ENCODE measurements at regions not wholly inside any gene's neighbourhood (a gene's known extent, or its start where the extent isn't known, plus 50 kb on each side); places are given as distances from the start of the nearest gene placed in this dataset.

DNA sequence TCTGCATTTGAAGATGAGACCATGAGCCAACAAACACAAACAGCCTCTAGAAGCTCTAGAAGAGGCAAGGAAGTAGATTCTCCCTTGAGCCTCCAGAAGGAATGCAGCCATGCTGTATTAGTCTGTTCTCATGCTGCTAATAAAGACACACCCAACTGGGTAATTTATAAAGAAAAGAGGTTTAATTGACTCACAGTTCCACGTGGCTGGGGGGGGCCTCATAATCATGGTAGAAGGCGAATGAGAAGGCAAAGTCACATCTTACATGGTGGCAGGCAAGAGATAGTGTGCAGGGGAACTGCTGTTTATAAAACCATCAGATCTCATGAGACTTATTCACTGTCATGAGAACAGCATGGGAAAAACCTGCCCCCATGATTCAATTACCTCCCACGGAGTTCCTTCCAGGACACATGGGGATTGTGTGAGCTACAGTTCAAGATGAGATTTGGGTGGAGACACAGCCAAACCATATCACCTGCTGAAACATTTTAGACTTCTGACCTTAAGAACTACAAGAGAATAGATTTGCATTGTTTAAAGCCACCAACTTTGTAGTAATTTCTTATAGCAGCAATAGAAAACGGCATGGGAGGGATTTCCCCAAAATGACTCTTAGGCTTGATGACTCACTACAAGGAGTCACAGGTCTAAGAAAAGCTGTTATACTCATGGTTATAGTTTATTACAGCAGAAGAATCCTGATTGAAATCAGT, 284.4 kb upstream of the SFRP2 start:
- TF ChIP-seq, protein P1, sequence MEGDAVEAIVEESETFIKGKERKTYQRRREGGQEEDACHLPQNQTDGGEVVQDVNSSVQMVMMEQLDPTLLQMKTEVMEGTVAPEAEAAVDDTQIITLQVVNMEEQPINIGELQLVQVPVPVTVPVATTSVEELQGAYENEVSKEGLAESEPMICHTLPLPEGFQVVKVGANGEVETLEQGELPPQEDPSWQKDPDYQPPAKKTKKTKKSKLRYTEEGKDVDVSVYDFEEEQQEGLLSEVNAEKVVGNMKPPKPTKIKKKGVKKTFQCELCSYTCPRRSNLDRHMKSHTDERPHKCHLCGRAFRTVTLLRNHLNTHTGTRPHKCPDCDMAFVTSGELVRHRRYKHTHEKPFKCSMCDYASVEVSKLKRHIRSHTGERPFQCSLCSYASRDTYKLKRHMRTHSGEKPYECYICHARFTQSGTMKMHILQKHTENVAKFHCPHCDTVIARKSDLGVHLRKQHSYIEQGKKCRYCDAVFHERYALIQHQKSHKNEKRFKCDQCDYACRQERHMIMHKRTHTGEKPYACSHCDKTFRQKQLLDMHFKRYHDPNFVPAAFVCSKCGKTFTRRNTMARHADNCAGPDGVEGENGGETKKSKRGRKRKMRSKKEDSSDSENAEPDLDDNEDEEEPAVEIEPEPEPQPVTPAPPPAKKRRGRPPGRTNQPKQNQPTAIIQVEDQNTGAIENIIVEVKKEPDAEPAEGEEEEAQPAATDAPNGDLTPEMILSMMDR (IDR thresholded peaks at IDR 0.05; ENCODE audit: low read depth, low read length): no peak
- no peak for DNase-seq
- H3K4me3 ChIP-seq (ENCODE audit: low read depth, low read length): no peak overlapping the region
- no peak overlapping the region for H3K27ac ChIP-seq
- H3K36me3 ChIP-seq: no peaks in the 10 kb centered on the region
- H3K9me3 ChIP-seq (ENCODE audit: severe bottlenecking): no peaks in the 10 kb centered on the region
- H3K27me3 ChIP-seq (ENCODE audit: insufficient read depth, low read depth, severe bottlenecking): no peaks in the 10 kb centered on the region

DNA sequence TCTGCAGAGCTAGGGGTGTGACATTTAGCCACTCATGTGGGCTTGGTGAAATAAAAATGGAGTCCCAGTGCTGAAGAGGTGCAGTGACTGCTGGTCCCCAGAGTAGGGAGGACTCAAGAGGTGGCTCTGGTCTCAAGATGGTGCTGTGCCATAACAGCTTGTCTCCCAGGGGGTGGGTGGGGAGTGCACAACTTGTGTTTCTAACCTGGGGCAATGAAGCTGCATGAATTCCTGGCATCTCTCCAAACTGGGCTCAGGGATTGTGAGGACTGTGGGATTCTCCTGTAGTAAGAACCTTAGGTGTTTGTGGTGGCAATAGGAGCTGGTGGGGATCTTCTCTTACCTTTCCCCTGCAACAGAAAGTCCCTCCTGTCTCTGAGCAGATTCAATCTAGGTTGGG, 278.9 kb upstream of the SFRP2 start:
- Histone ChIP-seq H3K9me3 (ENCODE audit: severe bottlenecking) (peaks cover 15% of the 10 kb centered on the region), H3K36me3 (no peaks in the 10 kb centered on the region), H3K4me3 (ENCODE audit: low read depth, low read length) (no peak overlapping the region), H3K27ac (no peak overlapping the region), H3K27me3 (ENCODE audit: insufficient read depth, low read depth, severe bottlenecking) (no peaks in the 10 kb centered on the region)
- DNase-seq: no peak
- TF ChIP-seq, protein P1 (IDR thresholded peaks at IDR 0.05; ENCODE audit: low read depth, low read length): no peak

- TF ChIP-seq, protein P1 (IDR thresholded peaks at IDR 0.05; ENCODE audit: low read depth, low read length): no peak
- no peak overlapping the region for H3K27ac ChIP-seq
Measured at GRCh38 chr4:154065368-154065767, 276.5 kb upstream of the SFRP2 start.

DNA sequence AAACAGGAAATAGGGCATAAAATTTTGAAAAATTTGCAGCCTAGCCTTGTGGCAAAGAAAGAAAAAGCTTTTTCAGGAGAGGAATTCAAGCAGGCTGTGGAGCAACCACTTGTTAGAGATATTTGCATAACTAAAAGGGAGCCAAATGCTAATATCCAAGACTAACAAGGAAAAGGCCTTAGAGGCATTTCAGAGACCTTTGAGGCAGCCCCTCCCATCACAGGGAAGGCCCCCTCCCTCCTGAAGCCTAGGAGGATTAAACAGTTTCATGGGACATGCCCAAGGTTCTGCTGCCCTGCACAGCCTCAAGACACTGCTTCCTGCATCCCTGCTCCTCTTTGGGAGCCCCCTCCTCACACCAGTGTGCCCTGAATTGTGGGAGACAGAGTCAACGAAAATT, 275.4 kb upstream of the SFRP2 start:
- TF ChIP-seq, protein P1 (IDR thresholded peaks at IDR 0.05; ENCODE audit: low read depth, low read length): no peak
- Histone ChIP-seq H3K9me3 (ENCODE audit: severe bottlenecking) (peaks cover 18% of the 10 kb centered on the region), H3K4me3 (ENCODE audit: low read depth, low read length) (no peak overlapping the region), H3K36me3 (no peaks in the 10 kb centered on the region), H3K27me3 (ENCODE audit: insufficient read depth, low read depth, severe bottlenecking) (no peaks in the 10 kb centered on the region), H3K27ac (no peak overlapping the region)
- no peak for DNase-seq

More at GRCh38 chr4:154065368-154065767, 276.5 kb upstream of the SFRP2 start:
- no peak for DNase-seq
- Histone ChIP-seq H3K27me3 (ENCODE audit: insufficient read depth, low read depth, severe bottlenecking) (no peaks in the 10 kb centered on the region), H3K9me3 (ENCODE audit: severe bottlenecking) (peaks cover 18% of the 10 kb centered on the region), H3K36me3 (no peaks in the 10 kb centered on the region), H3K4me3 (ENCODE audit: low read depth, low read length) (no peak overlapping the region)

DNA sequence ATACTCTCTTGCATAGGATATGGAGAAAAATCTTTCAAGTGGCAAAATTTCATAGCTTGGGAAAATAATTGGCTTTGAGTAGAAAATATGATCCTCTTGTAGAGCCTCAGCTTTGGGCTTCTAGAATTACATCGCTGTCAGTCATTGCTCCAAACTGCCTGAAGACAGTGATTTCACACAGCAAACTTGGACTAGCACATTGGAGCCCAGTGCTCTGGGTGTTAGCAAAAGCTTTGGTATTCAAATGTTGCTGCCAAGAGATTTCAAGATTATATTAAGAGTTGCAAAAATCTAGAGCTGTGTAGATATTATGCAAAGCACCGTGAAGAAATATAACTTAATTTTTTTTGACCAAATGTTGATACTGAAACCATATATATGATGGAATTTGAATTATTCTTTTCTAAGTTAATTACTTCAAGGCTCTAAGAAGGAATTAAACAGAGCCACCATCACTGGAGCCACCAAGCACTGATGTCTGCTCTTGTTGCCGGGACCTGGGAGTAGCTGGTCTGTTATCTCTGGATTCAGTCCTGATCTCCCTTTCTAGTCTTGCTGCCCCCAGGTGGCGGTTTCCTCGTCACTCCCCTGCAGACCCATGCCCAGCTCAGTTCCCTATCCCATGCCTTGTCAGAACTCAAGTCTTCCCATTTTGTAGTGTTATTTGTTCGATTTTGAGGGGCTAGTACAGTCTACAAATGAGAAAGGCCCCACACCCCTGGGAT, 260.7 kb upstream of the SFRP2 start:
- Histone ChIP-seq H3K9me3 (ENCODE audit: severe bottlenecking) (peaks cover 13% of the 10 kb centered on the region), H3K27ac (no peak overlapping the region), H3K4me3 (ENCODE audit: low read depth, low read length) (no peak overlapping the region), H3K27me3 (ENCODE audit: insufficient read depth, low read depth, severe bottlenecking) (no peaks in the 10 kb centered on the region), H3K36me3 (no peaks in the 10 kb centered on the region)
- TF ChIP-seq, protein P1 (IDR thresholded peaks at IDR 0.05; ENCODE audit: low read depth, low read length): peak; percentile 77
- DNase-seq: peak; percentile 78

Measured in WERI-Rb-1 (cell line).